ENCODE measurements at regions not wholly inside any gene's neighbourhood (a gene's known extent, or its start where the extent isn't known, plus 50 kb on each side); places are given as distances from the start of the nearest gene placed in this dataset.

DNA sequence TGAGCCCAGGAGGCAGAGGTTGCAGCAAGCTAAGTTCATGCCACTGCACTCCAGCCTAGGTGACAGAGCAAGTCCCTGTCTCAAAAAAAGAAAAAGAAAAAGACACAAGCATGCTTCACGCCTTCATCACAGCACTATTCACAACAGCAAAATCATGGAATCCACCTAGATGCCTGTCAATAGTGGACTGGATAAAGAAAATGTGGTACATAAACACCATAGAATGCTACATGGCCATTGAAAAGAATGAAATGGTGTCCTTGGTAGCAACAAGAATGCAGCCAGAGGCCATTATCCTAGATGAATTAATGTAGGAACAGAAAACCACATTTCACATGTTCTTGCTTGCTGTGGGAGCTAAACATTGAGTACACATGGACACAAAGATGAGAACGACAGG lies 392.6 kb downstream of the EIPR1 start:
- DNase-seq = no peak

GRCh38 chr2:2981000-2981399 lies 396.6 kb downstream of the EIPR1 start:
- no peak for DNase-seq

DNA sequence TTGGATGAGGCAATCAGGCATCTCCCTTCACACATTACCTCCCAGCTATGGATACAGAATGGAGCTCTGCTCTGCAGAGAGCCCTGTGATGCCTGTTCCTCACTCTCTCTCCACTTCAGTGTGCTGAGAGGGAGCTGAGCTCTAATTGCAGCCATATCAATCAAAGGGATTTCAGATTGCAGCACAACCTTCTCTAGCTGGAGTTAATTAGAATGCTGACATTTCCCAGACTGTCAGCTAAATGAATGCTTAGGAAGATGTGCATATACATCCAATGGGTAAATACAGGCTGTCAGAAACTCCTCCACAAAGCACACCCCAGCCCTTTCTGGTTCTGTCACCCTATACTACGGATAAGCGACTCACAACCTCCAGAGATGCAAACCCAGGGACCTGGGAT lies 402.6 kb downstream of the EIPR1 start:
- no peak for DNase-seq

DNA sequence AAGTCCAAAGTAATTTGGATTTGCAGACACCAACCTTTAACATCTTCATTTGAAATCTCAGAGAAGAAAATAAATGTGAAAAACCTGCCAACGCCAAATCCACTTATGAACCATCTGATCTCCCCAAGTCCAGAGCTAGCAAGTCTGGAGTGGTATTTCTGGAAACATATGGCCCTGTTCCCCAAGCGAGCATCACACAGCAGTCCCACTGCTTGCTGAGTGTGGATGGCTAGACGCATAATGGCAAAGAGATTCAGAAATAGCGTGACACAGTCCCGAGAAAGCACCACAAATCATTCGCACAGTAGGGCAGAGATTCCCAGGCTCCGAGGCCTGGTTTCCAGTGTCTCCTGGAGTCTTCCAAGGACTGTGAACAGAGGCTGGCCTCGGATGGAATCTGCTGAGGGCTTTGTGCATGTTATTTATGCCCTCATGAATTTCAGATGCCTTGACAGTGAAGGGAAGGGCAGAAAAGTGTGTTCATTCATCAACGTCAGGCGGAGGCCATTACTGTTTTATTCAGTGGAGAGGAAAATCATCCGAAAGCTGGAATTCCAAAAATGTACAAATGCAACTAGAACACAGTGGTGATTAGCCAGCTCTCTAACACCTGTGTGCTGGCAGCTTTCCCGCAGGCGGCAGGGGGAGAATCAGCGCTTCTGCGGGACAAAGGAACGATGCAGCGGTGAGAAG lies 417.0 kb downstream of the EIPR1 start:
- DNase-seq = no peak

DNA sequence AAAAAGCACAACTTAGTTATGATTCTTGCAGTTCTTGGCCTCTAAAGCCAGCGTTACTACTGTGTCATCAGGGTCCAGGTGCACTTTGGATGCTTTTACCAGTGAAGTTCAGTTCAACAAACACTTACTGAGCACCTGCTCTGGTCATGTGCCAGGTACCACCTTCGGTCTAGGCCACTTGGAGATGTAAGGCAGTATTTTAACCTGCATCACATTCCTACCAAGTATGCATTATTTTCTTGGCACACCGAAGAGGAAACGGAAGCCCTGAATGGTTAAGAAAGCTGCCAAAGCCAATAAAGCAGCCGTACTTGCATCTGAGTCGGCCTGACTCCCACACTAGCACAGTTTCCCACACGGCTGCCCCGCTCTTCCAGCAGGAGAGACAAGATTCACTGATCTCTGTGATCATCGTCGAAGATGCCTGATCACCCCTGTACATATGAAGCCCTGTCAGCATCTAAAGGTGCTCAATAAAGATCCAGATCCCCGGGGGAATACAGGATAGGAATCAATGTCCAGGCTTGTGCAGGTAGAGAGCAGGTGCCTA lies 427.1 kb downstream of the EIPR1 start:
- no peak for DNase-seq

GRCh38 chr2:2947406-2947805 lies 430.2 kb downstream of the EIPR1 start:
- no peak for DNase-seq

- no peak for DNase-seq
Measured at GRCh38 chr2:2942906-2943305, 434.7 kb downstream of the EIPR1 start.

DNA sequence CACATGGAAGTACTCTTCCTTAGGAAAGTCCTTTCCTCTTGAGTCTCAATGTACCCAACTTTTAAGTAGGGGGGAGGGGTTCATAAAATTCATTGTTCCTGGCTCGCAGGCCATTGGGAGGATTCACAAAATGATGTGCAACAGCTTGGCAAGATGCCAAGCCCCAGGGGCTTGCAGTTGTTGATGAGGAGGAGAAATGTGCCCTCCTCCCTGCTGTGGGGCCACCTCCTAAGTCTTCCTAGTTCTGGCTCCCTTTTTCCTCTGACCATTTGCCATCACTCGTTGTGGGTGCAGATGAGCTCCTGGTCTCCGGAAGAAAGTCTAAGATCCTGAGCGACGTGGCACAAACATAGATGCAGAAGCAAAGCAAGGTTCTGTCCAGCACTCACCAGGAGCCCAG lies 435.4 kb downstream of the EIPR1 start:
- no peak for DNase-seq

GRCh38 chr2:2941205-2941604 lies 436.4 kb downstream of the EIPR1 start:
- DNase-seq = no peak

GRCh38 chr2:2940702-2941101 lies 436.9 kb downstream of the EIPR1 start:
- DNase-seq = no peak

DNA sequence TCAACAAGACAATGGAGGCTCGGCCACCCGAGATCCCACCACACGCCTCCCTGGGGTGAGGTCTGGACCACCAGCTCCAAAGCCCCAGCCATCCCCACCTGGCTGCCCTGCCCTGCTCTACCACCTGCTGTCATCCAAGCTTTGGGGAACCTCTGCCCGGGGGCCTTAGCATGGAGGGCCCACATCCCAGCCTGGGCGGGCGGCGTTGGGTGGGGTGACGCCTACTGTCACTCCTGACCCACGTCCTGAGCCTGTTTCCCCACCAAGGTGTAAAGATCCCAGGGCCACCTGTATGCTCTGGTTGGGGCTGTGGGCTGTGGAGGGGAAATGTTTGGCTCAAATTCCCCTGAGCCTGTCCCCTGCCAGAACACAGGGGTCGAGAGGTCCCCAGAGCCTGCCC lies 437.6 kb downstream of the EIPR1 start:
- no peak for DNase-seq

DNA sequence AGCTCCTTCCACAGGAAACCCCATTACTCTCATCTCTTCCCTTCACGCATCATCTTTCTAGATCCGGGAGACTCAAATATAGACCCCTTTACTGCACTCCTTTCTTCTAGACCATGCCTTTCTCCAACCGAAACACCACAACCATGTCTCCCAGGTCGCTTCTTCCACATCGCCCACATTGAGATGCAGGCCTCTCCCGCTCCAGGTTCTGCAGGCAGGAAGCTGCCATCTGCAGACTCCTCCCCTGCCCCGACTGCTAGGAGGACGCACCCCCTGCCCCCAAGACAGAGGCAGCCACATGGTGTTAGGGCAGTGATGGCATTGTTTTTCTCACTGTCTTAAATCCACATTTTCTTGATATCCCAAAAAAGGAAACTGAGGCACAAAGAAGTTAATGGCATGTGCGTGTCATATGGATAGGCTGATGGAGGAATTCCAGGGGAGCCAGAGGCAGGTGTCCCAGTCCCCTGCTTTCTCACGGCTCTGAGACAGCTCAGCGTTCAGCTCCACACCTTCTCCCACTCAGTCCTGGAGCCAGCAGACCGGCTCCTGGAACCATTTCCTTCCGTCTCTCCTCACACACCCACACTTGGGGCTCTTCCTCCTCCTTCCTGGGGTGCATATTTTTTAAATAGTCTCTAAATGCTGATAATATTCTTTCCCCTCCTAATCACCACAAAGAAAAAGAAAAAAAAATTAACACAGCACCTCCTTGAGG lies 438.4 kb downstream of the EIPR1 start:
- DNase-seq = no peak

- no peak for DNase-seq
Measured at GRCh38 chr2:2938481-2938880, 439.1 kb downstream of the EIPR1 start.

DNA sequence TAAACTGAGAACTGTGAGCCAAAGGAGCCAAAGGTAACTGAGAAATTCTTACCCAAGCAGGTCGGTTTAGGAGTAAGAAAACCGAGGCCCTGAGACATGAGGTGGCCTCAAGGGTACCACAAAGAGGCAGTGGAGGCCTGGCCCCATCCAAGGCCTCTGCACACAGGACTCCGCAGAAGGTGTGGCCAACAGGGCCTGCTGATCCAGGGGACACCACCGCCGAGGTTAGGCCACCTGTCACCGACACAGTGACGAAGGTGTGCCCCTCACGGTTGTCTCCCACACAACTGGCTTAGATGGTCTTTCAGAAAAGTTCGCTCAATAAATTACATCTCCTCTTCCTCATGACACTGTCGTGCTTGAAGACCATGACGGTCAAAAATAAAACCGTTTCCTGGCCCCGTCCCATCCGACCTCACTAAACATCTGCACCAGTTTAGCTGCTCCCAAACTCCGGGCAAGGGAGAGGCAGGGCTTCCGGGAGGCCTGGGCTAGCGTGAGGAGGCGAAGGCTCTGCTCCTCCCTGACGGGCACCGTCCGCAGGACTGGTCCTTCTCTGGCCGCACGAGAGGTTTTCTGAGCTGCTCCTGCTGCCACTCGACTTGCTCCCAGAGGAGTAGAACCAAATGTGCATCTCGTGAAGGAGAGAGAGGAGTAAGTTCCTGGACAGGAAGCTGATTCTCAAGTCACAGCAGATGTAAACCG lies 442.0 kb downstream of the EIPR1 start:
- DNase-seq = no peak

DNA sequence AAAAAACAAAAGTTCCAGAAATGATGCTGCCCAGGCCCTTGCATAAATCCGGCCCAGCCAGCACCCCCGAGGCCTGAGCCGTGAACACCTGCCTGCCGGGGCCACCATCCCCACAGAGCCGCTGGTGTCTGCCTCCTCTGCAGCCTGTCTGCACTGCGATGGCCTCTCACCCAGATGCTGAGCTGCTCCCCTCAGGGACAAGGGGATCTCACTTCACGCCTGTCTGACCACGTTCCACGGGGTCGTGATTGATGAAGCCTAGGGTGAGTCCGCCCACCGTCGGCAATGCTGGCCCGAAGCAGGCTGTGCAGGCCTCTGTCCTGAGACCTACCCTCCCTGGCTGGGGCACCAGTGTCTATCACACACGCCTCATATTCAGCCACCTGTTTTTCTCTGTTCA lies 444.2 kb downstream of the EIPR1 start:
- DNase-seq = no peak

DNA sequence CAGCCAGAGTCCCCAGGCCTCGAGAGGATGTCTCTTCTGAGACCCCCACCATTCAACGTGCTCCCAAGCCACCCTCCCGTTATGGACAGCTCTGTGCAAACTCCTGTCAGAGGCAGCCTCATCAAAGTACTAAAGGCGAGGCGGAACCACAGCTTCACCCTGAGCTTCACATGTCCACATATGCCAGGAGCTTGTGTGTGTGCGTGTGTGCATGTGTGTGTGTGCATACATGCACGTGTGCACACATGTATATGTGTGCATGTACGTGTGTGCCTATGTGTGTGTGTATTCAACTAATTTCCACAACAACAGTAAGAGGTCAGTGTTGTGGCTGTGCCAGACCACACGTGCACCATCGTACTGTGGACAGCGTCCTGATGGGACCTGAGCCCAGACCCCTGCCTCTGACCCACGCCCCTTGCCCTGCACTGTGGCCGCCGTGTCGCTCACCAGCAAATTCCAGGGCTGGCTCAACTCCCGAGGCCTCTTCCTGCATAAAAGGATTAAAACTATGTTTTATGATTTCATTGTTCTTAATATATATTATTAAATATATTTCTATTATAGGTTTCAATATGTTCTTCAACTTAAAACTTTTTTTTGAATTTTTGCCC lies 444.8 kb downstream of the EIPR1 start:
- no peak for DNase-seq

- DNase-seq = no peak
Measured at GRCh38 chr2:2932189-2932588, 445.4 kb downstream of the EIPR1 start.

- DNase-seq = no peak
Measured at GRCh38 chr2:2931318-2932075, 446.1 kb downstream of the EIPR1 start.

GRCh38 chr2:2930841-2931240 lies 446.8 kb downstream of the EIPR1 start:
- DNase-seq = no peak

DNA sequence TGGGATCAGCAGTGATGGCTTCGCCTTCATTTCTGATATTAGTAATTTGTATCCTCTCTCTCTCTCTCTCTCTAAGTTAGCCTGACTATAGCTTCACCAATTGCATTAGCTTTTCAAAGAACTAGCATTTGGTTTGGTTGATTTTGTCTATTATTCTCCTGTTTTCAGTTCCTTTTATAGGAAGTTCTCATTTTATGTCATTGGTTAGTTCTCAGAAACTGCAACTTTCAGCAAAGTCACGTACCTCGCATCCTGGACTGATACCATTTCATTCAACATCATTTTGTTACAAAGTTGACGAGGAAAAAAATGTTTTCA lies 450.8 kb downstream of the EIPR1 start:
- DNase-seq = no peak

- no peak for DNase-seq
Measured at GRCh38 chr2:2926009-2926857, 451.4 kb downstream of the EIPR1 start.
